GM12874 (cell line): ENCODE measurements at regions not wholly inside any gene's neighbourhood (a gene's known extent, or its start where the extent isn't known, plus 50 kb on each side); places are given as distances from the start of the nearest gene placed in this dataset.

Source experiments
- TF ChIP-seq, protein P1 (sequence below): IDR thresholded peaks from 2 replicates; pipeline ENCODE4 v1.5.1; 2011; ENCODE audit warnings: low read depth, mild to moderate bottlenecking, control low read depth, low read length, moderate library complexity; ENCODE audit not compliant: insufficient read depth

DNA sequence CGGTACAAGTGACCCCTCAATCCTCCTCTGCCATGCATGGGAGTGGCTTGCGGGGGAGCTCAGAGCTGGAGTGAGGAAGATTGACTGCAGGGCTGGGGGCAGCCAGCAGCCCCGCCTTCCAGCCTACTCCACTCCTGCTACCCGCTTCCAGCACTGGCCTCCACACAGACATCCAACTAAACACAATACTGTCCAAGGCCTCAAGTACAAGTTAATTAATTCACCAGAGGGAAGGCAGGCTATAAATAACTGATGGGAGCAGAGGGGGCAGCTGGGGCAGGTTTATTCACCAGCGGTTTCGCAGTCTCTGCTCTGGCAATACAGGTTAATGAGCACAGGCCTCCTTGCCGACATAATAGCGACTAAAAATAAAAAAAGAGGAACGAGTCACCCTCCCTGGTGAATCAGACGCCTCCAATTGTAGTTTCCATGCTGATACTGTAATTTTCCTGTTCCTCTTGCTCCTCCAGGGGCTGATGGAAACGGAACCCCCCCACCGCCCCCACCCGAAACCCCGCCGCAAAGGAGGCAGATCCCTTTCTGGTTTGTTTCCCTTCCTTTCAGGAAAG is 166.4 kb upstream of the TLE3 start:
- TF ChIP-seq, protein P1, sequence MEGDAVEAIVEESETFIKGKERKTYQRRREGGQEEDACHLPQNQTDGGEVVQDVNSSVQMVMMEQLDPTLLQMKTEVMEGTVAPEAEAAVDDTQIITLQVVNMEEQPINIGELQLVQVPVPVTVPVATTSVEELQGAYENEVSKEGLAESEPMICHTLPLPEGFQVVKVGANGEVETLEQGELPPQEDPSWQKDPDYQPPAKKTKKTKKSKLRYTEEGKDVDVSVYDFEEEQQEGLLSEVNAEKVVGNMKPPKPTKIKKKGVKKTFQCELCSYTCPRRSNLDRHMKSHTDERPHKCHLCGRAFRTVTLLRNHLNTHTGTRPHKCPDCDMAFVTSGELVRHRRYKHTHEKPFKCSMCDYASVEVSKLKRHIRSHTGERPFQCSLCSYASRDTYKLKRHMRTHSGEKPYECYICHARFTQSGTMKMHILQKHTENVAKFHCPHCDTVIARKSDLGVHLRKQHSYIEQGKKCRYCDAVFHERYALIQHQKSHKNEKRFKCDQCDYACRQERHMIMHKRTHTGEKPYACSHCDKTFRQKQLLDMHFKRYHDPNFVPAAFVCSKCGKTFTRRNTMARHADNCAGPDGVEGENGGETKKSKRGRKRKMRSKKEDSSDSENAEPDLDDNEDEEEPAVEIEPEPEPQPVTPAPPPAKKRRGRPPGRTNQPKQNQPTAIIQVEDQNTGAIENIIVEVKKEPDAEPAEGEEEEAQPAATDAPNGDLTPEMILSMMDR, result no peak

DNA sequence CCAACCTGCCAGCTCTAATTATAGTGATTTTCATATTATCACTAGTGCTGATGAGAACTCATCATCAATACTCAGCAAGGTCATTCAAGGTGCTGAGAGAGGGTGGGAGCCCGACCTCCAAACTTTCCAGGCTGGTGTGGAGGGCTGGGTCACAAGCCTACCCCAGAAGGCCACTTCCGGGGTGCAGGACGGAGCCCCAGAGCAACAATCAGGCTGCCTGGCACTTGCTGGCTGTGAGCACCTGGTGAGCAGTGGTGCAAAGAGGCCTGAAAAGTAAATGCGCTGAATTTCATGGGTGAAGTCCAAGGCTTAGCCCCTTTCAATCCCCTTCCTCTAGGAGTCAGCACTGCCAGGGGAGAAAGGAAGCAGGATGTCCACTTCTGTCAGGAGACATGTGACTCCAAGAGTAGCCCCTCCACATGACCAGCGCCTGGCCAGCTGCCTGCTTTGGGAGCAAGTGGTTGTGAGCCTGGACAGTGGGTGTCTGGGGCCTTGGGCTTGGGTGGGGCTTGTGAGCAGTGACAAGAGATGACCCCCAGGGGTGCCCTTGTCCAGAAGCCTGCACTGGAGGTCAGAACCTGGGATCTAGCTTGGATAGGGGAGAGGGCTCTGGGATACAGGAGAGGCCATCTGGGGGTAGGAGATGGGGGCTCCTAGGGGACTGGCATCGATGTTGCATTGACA is 165.0 kb upstream of the TLE3 start:
- TF ChIP-seq, protein P1, result no peak

DNA sequence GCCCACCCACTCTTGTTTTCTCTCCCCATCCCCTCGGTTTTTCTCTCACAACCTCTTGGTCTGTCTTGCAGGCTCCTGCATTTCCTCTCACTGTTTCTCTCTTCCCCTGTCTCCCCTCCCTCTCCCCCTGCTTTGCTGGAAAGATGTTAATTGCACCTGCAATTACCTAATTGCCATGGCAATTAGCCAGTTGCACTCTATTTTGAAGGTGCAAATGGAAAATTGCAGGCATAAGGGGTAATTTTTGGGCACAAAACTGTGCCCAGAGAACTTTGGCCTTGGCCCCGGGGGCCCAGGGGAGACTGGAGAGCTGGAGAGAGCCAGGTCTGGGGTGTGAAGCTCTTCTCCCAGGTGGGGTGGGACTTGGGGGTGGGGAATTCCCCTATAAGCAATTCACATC is 164.5 kb upstream of the TLE3 start:
- TF ChIP-seq, protein P1, result no peak

DNA sequence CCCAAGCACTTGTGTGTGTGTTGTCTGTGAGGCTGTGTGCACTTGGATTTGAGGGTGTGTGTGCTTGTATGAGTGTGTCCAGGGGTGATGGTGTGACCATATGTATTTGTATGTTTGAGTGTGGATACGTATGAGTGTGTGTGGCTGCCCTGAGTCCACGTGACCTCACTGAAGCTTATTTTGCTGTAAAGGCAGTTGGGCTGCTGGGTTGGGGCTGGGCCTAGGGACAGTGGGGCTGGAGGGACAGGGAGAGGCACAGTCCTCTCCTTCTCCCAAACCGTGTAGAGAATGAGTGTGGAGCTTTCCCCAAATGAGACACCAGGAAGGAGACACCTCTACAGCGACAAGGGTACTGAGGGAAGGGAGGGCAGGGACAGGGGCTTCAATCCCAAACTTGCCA is 163.4 kb upstream of the TLE3 start:
- TF ChIP-seq, protein P1, result no peak

DNA sequence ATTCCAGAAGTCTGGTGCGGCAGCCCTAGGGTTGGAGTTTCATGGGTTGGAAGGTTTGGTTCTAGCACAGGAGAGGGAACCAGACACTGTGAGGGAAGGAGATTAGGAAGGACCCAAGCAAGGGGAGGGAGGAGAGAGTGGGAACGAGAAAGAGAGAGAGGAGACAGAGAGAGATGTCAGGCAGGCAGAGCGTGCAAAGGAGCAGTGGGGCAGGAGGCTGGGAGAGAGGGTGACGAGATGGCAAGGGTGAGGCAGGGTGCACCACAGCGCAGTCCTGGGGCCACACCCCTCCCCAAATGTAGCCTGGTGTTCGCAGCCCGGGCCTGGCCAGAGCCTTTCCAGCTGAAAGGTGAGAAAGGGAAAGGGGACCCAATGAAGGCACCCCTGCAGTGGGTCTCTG is 162.9 kb upstream of the TLE3 start:
- TF ChIP-seq, protein P1, result no peak

DNA sequence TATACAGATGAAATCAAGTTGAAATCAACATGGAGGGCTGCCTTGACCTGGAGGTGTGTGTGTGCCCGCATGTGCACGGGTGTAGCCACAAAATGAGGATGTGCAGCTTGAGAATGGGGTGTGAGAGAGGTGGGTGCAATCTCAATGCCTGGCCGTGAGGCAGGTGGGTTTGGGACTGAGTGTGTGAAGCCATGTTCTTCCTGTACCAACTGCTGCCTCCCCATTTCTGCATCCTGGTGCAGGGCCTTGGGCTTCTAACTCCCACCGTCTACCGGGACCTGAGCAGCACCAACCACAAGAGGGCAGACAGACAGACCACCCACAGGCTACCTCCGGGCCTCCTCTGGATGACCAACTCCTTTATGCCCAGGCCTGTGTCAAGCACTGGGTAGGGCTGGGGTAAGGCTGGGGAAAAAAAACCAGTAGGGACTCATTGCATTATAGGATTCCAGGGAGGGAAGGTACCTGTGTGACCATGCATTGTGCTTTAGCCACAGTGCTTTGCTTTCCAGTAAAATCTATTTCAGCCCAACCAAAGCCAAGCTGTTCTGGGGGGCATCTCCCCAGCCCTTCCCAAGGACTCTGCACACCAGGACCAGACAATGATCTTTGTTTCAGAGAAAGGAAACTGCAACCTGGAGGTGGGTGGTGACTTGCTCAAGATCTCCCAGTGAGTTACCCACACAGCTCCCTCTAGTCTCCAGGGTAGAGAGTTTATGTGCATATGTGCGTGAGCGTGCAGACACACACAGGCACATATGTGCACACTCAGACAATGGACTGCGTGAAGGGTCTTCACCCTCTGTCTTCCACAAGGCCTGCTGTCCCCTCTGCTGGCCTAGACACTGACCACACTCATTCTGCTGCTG is 162.2 kb upstream of the TLE3 start:
- TF ChIP-seq, protein P1, result peak; percentile 38

DNA sequence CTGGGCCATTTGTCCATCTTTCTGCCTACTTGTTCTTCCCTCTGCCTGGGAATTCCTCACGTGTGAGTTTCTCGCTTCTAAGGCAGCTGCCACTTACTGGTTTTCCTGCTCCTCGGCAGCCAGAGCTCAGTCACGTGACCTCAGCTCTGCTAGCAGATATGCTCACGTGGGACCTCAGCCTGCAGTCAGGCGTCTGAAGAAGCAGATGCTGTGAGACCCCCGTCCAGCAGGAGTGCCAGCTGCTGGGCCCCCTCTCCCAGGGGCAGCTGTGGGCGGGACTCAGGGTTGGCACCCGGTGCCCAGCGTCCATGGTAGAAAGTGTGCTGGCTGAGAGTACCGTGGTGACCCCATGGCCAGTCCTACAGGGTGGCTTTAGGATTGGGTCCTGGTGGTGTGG is 161.3 kb upstream of the TLE3 start:
- TF ChIP-seq, protein P1, result no peak
